ENCODE measurements at regions not wholly inside any gene's neighbourhood (a gene's known extent, or its start where the extent isn't known, plus 50 kb on each side); places are given as distances from the start of the nearest gene placed in this dataset.

GRCh38 chr3:176354843-176355242 is 842.4 kb downstream of the TBL1XR1 start:
- TF ChIP-seq, protein P1, sequence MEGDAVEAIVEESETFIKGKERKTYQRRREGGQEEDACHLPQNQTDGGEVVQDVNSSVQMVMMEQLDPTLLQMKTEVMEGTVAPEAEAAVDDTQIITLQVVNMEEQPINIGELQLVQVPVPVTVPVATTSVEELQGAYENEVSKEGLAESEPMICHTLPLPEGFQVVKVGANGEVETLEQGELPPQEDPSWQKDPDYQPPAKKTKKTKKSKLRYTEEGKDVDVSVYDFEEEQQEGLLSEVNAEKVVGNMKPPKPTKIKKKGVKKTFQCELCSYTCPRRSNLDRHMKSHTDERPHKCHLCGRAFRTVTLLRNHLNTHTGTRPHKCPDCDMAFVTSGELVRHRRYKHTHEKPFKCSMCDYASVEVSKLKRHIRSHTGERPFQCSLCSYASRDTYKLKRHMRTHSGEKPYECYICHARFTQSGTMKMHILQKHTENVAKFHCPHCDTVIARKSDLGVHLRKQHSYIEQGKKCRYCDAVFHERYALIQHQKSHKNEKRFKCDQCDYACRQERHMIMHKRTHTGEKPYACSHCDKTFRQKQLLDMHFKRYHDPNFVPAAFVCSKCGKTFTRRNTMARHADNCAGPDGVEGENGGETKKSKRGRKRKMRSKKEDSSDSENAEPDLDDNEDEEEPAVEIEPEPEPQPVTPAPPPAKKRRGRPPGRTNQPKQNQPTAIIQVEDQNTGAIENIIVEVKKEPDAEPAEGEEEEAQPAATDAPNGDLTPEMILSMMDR (conservative IDR thresholded peaks at IDR 0.05; ENCODE audit: low read depth, low read length), result no peak
- no peak for TF ChIP-seq EZH2 (IDR thresholded peaks at IDR 0.05; ENCODE audit: borderline replicate concordance, low read depth, low read length, poor library complexity, severe bottlenecking)
